ENCODE measurements at regions not wholly inside any gene's neighbourhood (a gene's known extent, or its start where the extent isn't known, plus 50 kb on each side); places are given as distances from the start of the nearest gene placed in this dataset.

GRCh38 chr2:220000080-220000479, 372.6 kb downstream of the SLC4A3 start:
- no peaks in the 10 kb centered on the region for H3K27me3 ChIP-seq (ENCODE audit: control insufficient read depth in 2 of 2, insufficient read depth in 2 of 2, low read length in 2 of 2)
- H3K27ac ChIP-seq (ENCODE audit: low read depth in 2 of 2, low read length in 2 of 2), result no peak overlapping the region
- H3K9ac ChIP-seq (ENCODE audit: low read depth in 1 of 2, low read length in 2 of 2), result no peak overlapping the region
- no peaks in the 10 kb centered on the region for H3K36me3 ChIP-seq (ENCODE audit: control insufficient read depth in 2 of 2, insufficient read depth in 2 of 2, low read length in 2 of 2)
- no peaks in the 10 kb centered on the region for H3K9me3 ChIP-seq (ENCODE audit: control insufficient read depth in 2 of 2, low read length in 2 of 2)
- H3K4me1 ChIP-seq (ENCODE audit: control insufficient read depth in 2 of 2, insufficient read depth in 2 of 2, low read length in 2 of 2), result no peaks in the 10 kb centered on the region
- H3K4me3 ChIP-seq (ENCODE audit: low read length in 2 of 2), result no peak overlapping the region

- Histone ChIP-seq H3K27me3 (ENCODE audit: control insufficient read depth in 2 of 2, insufficient read depth in 2 of 2, low read length in 2 of 2) (no peaks in the 10 kb centered on the region), H3K9me3 (ENCODE audit: control insufficient read depth in 2 of 2, low read length in 2 of 2) (no peaks in the 10 kb centered on the region), H3K4me1 (ENCODE audit: control insufficient read depth in 2 of 2, insufficient read depth in 2 of 2, low read length in 2 of 2) (no peaks in the 10 kb centered on the region), H3K27ac (ENCODE audit: low read depth in 2 of 2, low read length in 2 of 2) (no peak overlapping the region), H3K36me3 (ENCODE audit: control insufficient read depth in 2 of 2, insufficient read depth in 2 of 2, low read length in 2 of 2) (no peaks in the 10 kb centered on the region), H3K9ac (ENCODE audit: low read depth in 1 of 2, low read length in 2 of 2) (no peak overlapping the region), H3K4me3 (ENCODE audit: low read length in 2 of 2) (no peak overlapping the region)
These were observed 373.2 kb downstream of the SLC4A3 start for GRCh38 chr2:220000586-220000985.

GRCh38 chr2:220001751-220002150, 374.3 kb downstream of the SLC4A3 start:
- Histone ChIP-seq H3K27me3 (ENCODE audit: control insufficient read depth in 2 of 2, insufficient read depth in 2 of 2, low read length in 2 of 2) (no peaks in the 10 kb centered on the region), H3K36me3 (ENCODE audit: control insufficient read depth in 2 of 2, insufficient read depth in 2 of 2, low read length in 2 of 2) (no peaks in the 10 kb centered on the region), H3K27ac (ENCODE audit: low read depth in 2 of 2, low read length in 2 of 2) (no peak overlapping the region), H3K9me3 (ENCODE audit: control insufficient read depth in 2 of 2, low read length in 2 of 2) (no peaks in the 10 kb centered on the region), H3K4me3 (ENCODE audit: low read length in 2 of 2) (no peak overlapping the region), H3K9ac (ENCODE audit: low read depth in 1 of 2, low read length in 2 of 2) (no peak overlapping the region), H3K4me1 (ENCODE audit: control insufficient read depth in 2 of 2, insufficient read depth in 2 of 2, low read length in 2 of 2) (no peaks in the 10 kb centered on the region)

GRCh38 chr2:220002251-220002650, 374.8 kb downstream of the SLC4A3 start:
- H3K4me1 ChIP-seq (ENCODE audit: control insufficient read depth in 2 of 2, insufficient read depth in 2 of 2, low read length in 2 of 2), result no peaks in the 10 kb centered on the region
- no peaks in the 10 kb centered on the region for H3K36me3 ChIP-seq (ENCODE audit: control insufficient read depth in 2 of 2, insufficient read depth in 2 of 2, low read length in 2 of 2)
- no peak overlapping the region for H3K4me3 ChIP-seq (ENCODE audit: low read length in 2 of 2)
- no peak overlapping the region for H3K27ac ChIP-seq (ENCODE audit: low read depth in 2 of 2, low read length in 2 of 2)
- H3K9ac ChIP-seq (ENCODE audit: low read depth in 1 of 2, low read length in 2 of 2), result no peak overlapping the region
- H3K27me3 ChIP-seq (ENCODE audit: control insufficient read depth in 2 of 2, insufficient read depth in 2 of 2, low read length in 2 of 2), result no peaks in the 10 kb centered on the region
- H3K9me3 ChIP-seq (ENCODE audit: control insufficient read depth in 2 of 2, low read length in 2 of 2), result no peaks in the 10 kb centered on the region

- Histone ChIP-seq H3K4me1 (ENCODE audit: control insufficient read depth in 2 of 2, insufficient read depth in 2 of 2, low read length in 2 of 2) (no peaks in the 10 kb centered on the region), H3K9me3 (ENCODE audit: control insufficient read depth in 2 of 2, low read length in 2 of 2) (no peaks in the 10 kb centered on the region), H3K36me3 (ENCODE audit: control insufficient read depth in 2 of 2, insufficient read depth in 2 of 2, low read length in 2 of 2) (no peaks in the 10 kb centered on the region), H3K9ac (ENCODE audit: low read depth in 1 of 2, low read length in 2 of 2) (no peak overlapping the region), H3K27ac (ENCODE audit: low read depth in 2 of 2, low read length in 2 of 2) (no peak overlapping the region), H3K27me3 (ENCODE audit: control insufficient read depth in 2 of 2, insufficient read depth in 2 of 2, low read length in 2 of 2) (no peaks in the 10 kb centered on the region), H3K4me3 (ENCODE audit: low read length in 2 of 2) (no peak overlapping the region)
These were observed 375.3 kb downstream of the SLC4A3 start for GRCh38 chr2:220002699-220003098.

GRCh38 chr2:220005362-220005761, 377.9 kb downstream of the SLC4A3 start:
- no peak overlapping the region for H3K27ac ChIP-seq (ENCODE audit: low read depth in 2 of 2, low read length in 2 of 2)
- H3K9me3 ChIP-seq (ENCODE audit: control insufficient read depth in 2 of 2, low read length in 2 of 2), result no peaks in the 10 kb centered on the region
- H3K9ac ChIP-seq (ENCODE audit: low read depth in 1 of 2, low read length in 2 of 2), result no peak overlapping the region
- H3K4me1 ChIP-seq (ENCODE audit: control insufficient read depth in 2 of 2, insufficient read depth in 2 of 2, low read length in 2 of 2), result no peaks in the 10 kb centered on the region
- H3K36me3 ChIP-seq (ENCODE audit: control insufficient read depth in 2 of 2, insufficient read depth in 2 of 2, low read length in 2 of 2), result no peaks in the 10 kb centered on the region
- H3K4me3 ChIP-seq (ENCODE audit: low read length in 2 of 2), result no peak overlapping the region
- H3K27me3 ChIP-seq (ENCODE audit: control insufficient read depth in 2 of 2, insufficient read depth in 2 of 2, low read length in 2 of 2), result no peaks in the 10 kb centered on the region

GRCh38 chr2:220006152-220006621, 378.8 kb downstream of the SLC4A3 start:
- H3K27me3 ChIP-seq (ENCODE audit: control insufficient read depth in 2 of 2, insufficient read depth in 2 of 2, low read length in 2 of 2), result no peaks in the 10 kb centered on the region
- H3K4me3 ChIP-seq (ENCODE audit: low read length in 2 of 2), result no peak overlapping the region
- no peak overlapping the region for H3K9ac ChIP-seq (ENCODE audit: low read depth in 1 of 2, low read length in 2 of 2)
- no peak overlapping the region for H3K27ac ChIP-seq (ENCODE audit: low read depth in 2 of 2, low read length in 2 of 2)
- no peaks in the 10 kb centered on the region for H3K9me3 ChIP-seq (ENCODE audit: control insufficient read depth in 2 of 2, low read length in 2 of 2)
- no peaks in the 10 kb centered on the region for H3K4me1 ChIP-seq (ENCODE audit: control insufficient read depth in 2 of 2, insufficient read depth in 2 of 2, low read length in 2 of 2)
- H3K36me3 ChIP-seq (ENCODE audit: control insufficient read depth in 2 of 2, insufficient read depth in 2 of 2, low read length in 2 of 2), result no peaks in the 10 kb centered on the region

- Histone ChIP-seq H3K27me3 (ENCODE audit: control insufficient read depth in 2 of 2, insufficient read depth in 2 of 2, low read length in 2 of 2) (no peaks in the 10 kb centered on the region), H3K4me1 (ENCODE audit: control insufficient read depth in 2 of 2, insufficient read depth in 2 of 2, low read length in 2 of 2) (no peaks in the 10 kb centered on the region), H3K9me3 (ENCODE audit: control insufficient read depth in 2 of 2, low read length in 2 of 2) (no peaks in the 10 kb centered on the region), H3K36me3 (ENCODE audit: control insufficient read depth in 2 of 2, insufficient read depth in 2 of 2, low read length in 2 of 2) (no peaks in the 10 kb centered on the region), H3K9ac (ENCODE audit: low read depth in 1 of 2, low read length in 2 of 2) (no peak overlapping the region), H3K27ac (ENCODE audit: low read depth in 2 of 2, low read length in 2 of 2) (no peak overlapping the region), H3K4me3 (ENCODE audit: low read length in 2 of 2) (no peak overlapping the region)
These were observed 384.4 kb downstream of the SLC4A3 start for GRCh38 chr2:220011859-220012258.

GRCh38 chr2:220014961-220015360, 387.5 kb downstream of the SLC4A3 start:
- H3K4me3 ChIP-seq (ENCODE audit: low read length in 2 of 2), result no peak overlapping the region
- H3K4me1 ChIP-seq (ENCODE audit: control insufficient read depth in 2 of 2, insufficient read depth in 2 of 2, low read length in 2 of 2), result no peaks in the 10 kb centered on the region
- no peaks in the 10 kb centered on the region for H3K9me3 ChIP-seq (ENCODE audit: control insufficient read depth in 2 of 2, low read length in 2 of 2)
- no peak overlapping the region for H3K27ac ChIP-seq (ENCODE audit: low read depth in 2 of 2, low read length in 2 of 2)
- no peaks in the 10 kb centered on the region for H3K36me3 ChIP-seq (ENCODE audit: control insufficient read depth in 2 of 2, insufficient read depth in 2 of 2, low read length in 2 of 2)
- H3K9ac ChIP-seq (ENCODE audit: low read depth in 1 of 2, low read length in 2 of 2), result no peak overlapping the region
- H3K27me3 ChIP-seq (ENCODE audit: control insufficient read depth in 2 of 2, insufficient read depth in 2 of 2, low read length in 2 of 2), result no peaks in the 10 kb centered on the region

GRCh38 chr2:220015576-220015975, 388.1 kb downstream of the SLC4A3 start:
- H3K9ac ChIP-seq (ENCODE audit: low read depth in 1 of 2, low read length in 2 of 2), result no peak overlapping the region
- H3K9me3 ChIP-seq (ENCODE audit: control insufficient read depth in 2 of 2, low read length in 2 of 2), result no peaks in the 10 kb centered on the region
- H3K4me1 ChIP-seq (ENCODE audit: control insufficient read depth in 2 of 2, insufficient read depth in 2 of 2, low read length in 2 of 2), result no peaks in the 10 kb centered on the region
- H3K4me3 ChIP-seq (ENCODE audit: low read length in 2 of 2), result no peak overlapping the region
- no peaks in the 10 kb centered on the region for H3K27me3 ChIP-seq (ENCODE audit: control insufficient read depth in 2 of 2, insufficient read depth in 2 of 2, low read length in 2 of 2)
- H3K36me3 ChIP-seq (ENCODE audit: control insufficient read depth in 2 of 2, insufficient read depth in 2 of 2, low read length in 2 of 2), result no peaks in the 10 kb centered on the region
- no peak overlapping the region for H3K27ac ChIP-seq (ENCODE audit: low read depth in 2 of 2, low read length in 2 of 2)

GRCh38 chr2:220025207-220025606, 397.8 kb downstream of the SLC4A3 start:
- Histone ChIP-seq H3K27ac (ENCODE audit: low read depth in 2 of 2, low read length in 2 of 2) (no peak overlapping the region), H3K9me3 (ENCODE audit: control insufficient read depth in 2 of 2, low read length in 2 of 2) (no peaks in the 10 kb centered on the region), H3K4me1 (ENCODE audit: control insufficient read depth in 2 of 2, insufficient read depth in 2 of 2, low read length in 2 of 2) (no peaks in the 10 kb centered on the region), H3K27me3 (ENCODE audit: control insufficient read depth in 2 of 2, insufficient read depth in 2 of 2, low read length in 2 of 2) (no peaks in the 10 kb centered on the region), H3K4me3 (ENCODE audit: low read length in 2 of 2) (no peak overlapping the region), H3K36me3 (ENCODE audit: control insufficient read depth in 2 of 2, insufficient read depth in 2 of 2, low read length in 2 of 2) (no peaks in the 10 kb centered on the region), H3K9ac (ENCODE audit: low read depth in 1 of 2, low read length in 2 of 2) (no peak overlapping the region)

Data from mucosa of rectum (tissue), 2 donors.